MM.1S (cell line): ENCODE measurements at regions not wholly inside any gene's neighbourhood (a gene's known extent, or its start where the extent isn't known, plus 50 kb on each side); places are given as distances from the start of the nearest gene placed in this dataset.

Experiments
- CTCF ChIP-seq: fragments of 300-600 bp; sonication (generic); IDR thresholded peaks from 2 replicates; pipeline ENCODE4 v1.5.1; 2016; ENCODE audit warnings: antibody characterized with exemption, low read length, mixed read lengths
- EZH2phosphoT487 ChIP-seq: fragments of 300-600 bp; sonication (generic); IDR thresholded peaks from 2 replicates; pipeline ENCODE4 v1.6.1; 2018; ENCODE audit warnings: antibody characterized with exemption, low read length

- no peak for TF ChIP-seq CTCF
- no peak for TF ChIP-seq EZH2phosphoT487
Observed at GRCh38 chr18:73917046-73917445, 230.6 kb downstream of the FBXO15 start.
